ENCODE measurements at regions not wholly inside any gene's neighbourhood (a gene's known extent, or its start where the extent isn't known, plus 50 kb on each side); places are given as distances from the start of the nearest gene placed in this dataset.

GRCh38 chr3:71978150-71978721 is 193.3 kb upstream of the PROK2 start:
- DNase-seq (ENCODE audit: low read depth) = no peak
- H3K4me3 ChIP-seq (ENCODE audit: control insufficient read depth, low read depth, low read length) = no peak overlapping the region
- no peak for TF ChIP-seq CTCF (IDR thresholded peaks at IDR 0.05; ENCODE audit: control insufficient read depth, insufficient read depth, low read depth, low read length, missing control alignments)

- H3K4me3 ChIP-seq (ENCODE audit: control insufficient read depth, low read depth, low read length) = no peak overlapping the region
- TF ChIP-seq CTCF (IDR thresholded peaks at IDR 0.05; ENCODE audit: control insufficient read depth, insufficient read depth, low read depth, low read length, missing control alignments) = no peak
- DNase-seq (ENCODE audit: low read depth) = no peak
Observed at GRCh38 chr3:71977525-71977924, 192.6 kb upstream of the PROK2 start.

GRCh38 chr3:71975573-71975972 is 190.6 kb upstream of the PROK2 start:
- TF ChIP-seq CTCF (IDR thresholded peaks at IDR 0.05; ENCODE audit: control insufficient read depth, insufficient read depth, low read depth, low read length, missing control alignments) = no peak
- H3K4me3 ChIP-seq (ENCODE audit: control insufficient read depth, low read depth, low read length) = no peak overlapping the region
- no peak for DNase-seq (ENCODE audit: low read depth)

GRCh38 chr3:71974786-71975185 is 189.8 kb upstream of the PROK2 start:
- no peak for TF ChIP-seq CTCF (IDR thresholded peaks at IDR 0.05; ENCODE audit: control insufficient read depth, insufficient read depth, low read depth, low read length, missing control alignments)
- DNase-seq (ENCODE audit: low read depth) = no peak
- H3K4me3 ChIP-seq (ENCODE audit: control insufficient read depth, low read depth, low read length) = no peak overlapping the region

- no peak for DNase-seq (ENCODE audit: low read depth)
- H3K4me3 ChIP-seq (ENCODE audit: control insufficient read depth, low read depth, low read length) = no peak overlapping the region
- TF ChIP-seq CTCF (IDR thresholded peaks at IDR 0.05; ENCODE audit: control insufficient read depth, insufficient read depth, low read depth, low read length, missing control alignments) = no peak
Observed at GRCh38 chr3:71973274-71974030, 188.5 kb upstream of the PROK2 start.

- DNase-seq (ENCODE audit: low read depth) = no peak
- peak; percentile 14 for TF ChIP-seq CTCF (IDR thresholded peaks at IDR 0.05; ENCODE audit: control insufficient read depth, insufficient read depth, low read depth, low read length, missing control alignments)
Observed at GRCh38 chr3:71972031-71972430, 187.1 kb upstream of the PROK2 start.

More at GRCh38 chr3:71972031-71972430, 187.1 kb upstream of the PROK2 start:
- H3K4me3 ChIP-seq (ENCODE audit: control insufficient read depth, low read depth, low read length) = no peak overlapping the region

Data from AG09309 (cell line).